Neural progenitor cell (in vitro differentiated cells): ENCODE measurements at regions not wholly inside any gene's neighbourhood (a gene's known extent, or its start where the extent isn't known, plus 50 kb on each side); places are given as distances from the start of the nearest gene placed in this dataset.

Source experiments
- EZH2 ChIP-seq: fragments of 200-600 bp; sonication (generic); IDR thresholded peaks from 2 replicates; pipeline ENCODE4 v1.6.1; 2017; ENCODE audit warnings: antibody characterized with exemption, mild to moderate bottlenecking, moderate library complexity
- TF ChIP-seq, protein P1 (sequence below): fragments of 200-600 bp; sonication (generic); IDR thresholded peaks from 2 replicates; pipeline ENCODE4 v1.5.1; 2017; ENCODE audit warnings: antibody characterized with exemption, mild to moderate bottlenecking

- TF ChIP-seq, protein P1, sequence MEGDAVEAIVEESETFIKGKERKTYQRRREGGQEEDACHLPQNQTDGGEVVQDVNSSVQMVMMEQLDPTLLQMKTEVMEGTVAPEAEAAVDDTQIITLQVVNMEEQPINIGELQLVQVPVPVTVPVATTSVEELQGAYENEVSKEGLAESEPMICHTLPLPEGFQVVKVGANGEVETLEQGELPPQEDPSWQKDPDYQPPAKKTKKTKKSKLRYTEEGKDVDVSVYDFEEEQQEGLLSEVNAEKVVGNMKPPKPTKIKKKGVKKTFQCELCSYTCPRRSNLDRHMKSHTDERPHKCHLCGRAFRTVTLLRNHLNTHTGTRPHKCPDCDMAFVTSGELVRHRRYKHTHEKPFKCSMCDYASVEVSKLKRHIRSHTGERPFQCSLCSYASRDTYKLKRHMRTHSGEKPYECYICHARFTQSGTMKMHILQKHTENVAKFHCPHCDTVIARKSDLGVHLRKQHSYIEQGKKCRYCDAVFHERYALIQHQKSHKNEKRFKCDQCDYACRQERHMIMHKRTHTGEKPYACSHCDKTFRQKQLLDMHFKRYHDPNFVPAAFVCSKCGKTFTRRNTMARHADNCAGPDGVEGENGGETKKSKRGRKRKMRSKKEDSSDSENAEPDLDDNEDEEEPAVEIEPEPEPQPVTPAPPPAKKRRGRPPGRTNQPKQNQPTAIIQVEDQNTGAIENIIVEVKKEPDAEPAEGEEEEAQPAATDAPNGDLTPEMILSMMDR = no peak
- TF ChIP-seq EZH2 = no peak
These were observed 370.8 kb upstream of the SUCLG2 start for GRCh38 chr3:68025189-68025588.
